Adipocyte (in vitro differentiated cells): ENCODE measurements at regions not wholly inside any gene's neighbourhood (a gene's known extent, or its start where the extent isn't known, plus 50 kb on each side); places are given as distances from the start of the nearest gene placed in this dataset.

Source experiments
- DNase-seq: peaks from one replicate; pipeline ENCODE4 v3.0.0-alpha.2; 2015; ENCODE audit warnings: low read depth
- H3K27me3 ChIP-seq: replicated peaks from 2 replicates; pipeline ENCODE4 v1.7.0; 2013; ENCODE audit warnings: mild to moderate bottlenecking, low read length, moderate library complexity; ENCODE audit not compliant: control insufficient read depth, insufficient read depth
- H3K36me3 ChIP-seq: 2 replicates; pipeline ENCODE4 v1.7.0; 2013; ENCODE audit warnings: low read length, mild to moderate bottlenecking, moderate library complexity; ENCODE audit not compliant: control insufficient read depth, insufficient read depth, severe bottlenecking
- H3K4me1 ChIP-seq: 2 replicates; pipeline ENCODE4 v1.7.0; 2013; ENCODE audit warnings: mild to moderate bottlenecking, low read length, moderate library complexity; ENCODE audit not compliant: control insufficient read depth, insufficient read depth
- H3K4me3 ChIP-seq: 2 replicates; pipeline ENCODE4 v1.7.0; 2013; ENCODE audit warnings: mild to moderate bottlenecking, low read length, moderate library complexity
- H3K9ac ChIP-seq: 2 replicates; pipeline ENCODE4 v1.7.0; 2013; ENCODE audit warnings: mild to moderate bottlenecking, low read length, moderate library complexity
- H3K9me3 ChIP-seq: 2 replicates; pipeline ENCODE4 v1.7.0; 2013; ENCODE audit warnings: mild to moderate bottlenecking, low read length, moderate library complexity; ENCODE audit not compliant: control insufficient read depth

DNA sequence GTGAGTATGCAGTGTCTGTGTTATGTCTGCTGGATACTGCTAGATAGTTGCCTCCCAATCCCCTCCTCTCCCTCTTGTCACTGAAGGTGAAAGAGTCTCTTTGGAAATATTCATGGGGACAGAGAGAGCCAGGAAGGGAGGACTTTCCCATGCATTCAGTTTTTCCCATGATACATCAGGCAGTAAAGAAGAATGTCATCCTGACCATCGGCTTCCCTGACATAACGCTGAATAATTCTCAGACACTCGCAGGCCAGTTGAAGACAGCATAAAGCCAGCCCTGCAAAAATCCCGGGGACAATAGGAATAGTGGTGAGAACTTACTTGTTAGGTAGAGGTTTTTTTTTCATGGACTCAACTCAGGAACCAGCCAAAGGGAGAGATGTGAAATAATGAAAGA lies 58.1 kb downstream of the KLF4 start:
- Histone ChIP-seq H3K36me3 (no peaks in the 10 kb centered on the region), H3K27me3 (peaks cover 14% of the 10 kb centered on the region)

GRCh38 chr9:107430071-107430470 lies 59.5 kb downstream of the KLF4 start:
- H3K4me1 ChIP-seq, result peaks cover 6% of the 10 kb centered on the region
- no peak for DNase-seq
- H3K36me3 ChIP-seq, result no peaks in the 10 kb centered on the region
- H3K27me3 ChIP-seq, result peaks cover 9% of the 10 kb centered on the region
- no peak overlapping the region for H3K4me3 ChIP-seq
- no peaks in the 10 kb centered on the region for H3K9me3 ChIP-seq
- H3K9ac ChIP-seq, result no peak overlapping the region

More for the DNA sequence above, 58.1 kb downstream of the KLF4 start:
- Histone ChIP-seq H3K4me1 (no peaks in the 10 kb centered on the region), H3K4me3 (no peak overlapping the region), H3K9me3 (no peaks in the 10 kb centered on the region), H3K9ac (no peak overlapping the region)
- no peak for DNase-seq

- Histone ChIP-seq H3K9me3 (no peaks in the 10 kb centered on the region), H3K9ac (no peak overlapping the region), H3K4me1 (peaks cover 18% of the 10 kb centered on the region), H3K27me3 (peaks cover 6% of the 10 kb centered on the region), H3K4me3 (no peak overlapping the region), H3K36me3 (no peaks in the 10 kb centered on the region)
- DNase-seq, result no peak
Measured at GRCh38 chr9:107426126-107426525, 63.4 kb downstream of the KLF4 start.

DNA sequence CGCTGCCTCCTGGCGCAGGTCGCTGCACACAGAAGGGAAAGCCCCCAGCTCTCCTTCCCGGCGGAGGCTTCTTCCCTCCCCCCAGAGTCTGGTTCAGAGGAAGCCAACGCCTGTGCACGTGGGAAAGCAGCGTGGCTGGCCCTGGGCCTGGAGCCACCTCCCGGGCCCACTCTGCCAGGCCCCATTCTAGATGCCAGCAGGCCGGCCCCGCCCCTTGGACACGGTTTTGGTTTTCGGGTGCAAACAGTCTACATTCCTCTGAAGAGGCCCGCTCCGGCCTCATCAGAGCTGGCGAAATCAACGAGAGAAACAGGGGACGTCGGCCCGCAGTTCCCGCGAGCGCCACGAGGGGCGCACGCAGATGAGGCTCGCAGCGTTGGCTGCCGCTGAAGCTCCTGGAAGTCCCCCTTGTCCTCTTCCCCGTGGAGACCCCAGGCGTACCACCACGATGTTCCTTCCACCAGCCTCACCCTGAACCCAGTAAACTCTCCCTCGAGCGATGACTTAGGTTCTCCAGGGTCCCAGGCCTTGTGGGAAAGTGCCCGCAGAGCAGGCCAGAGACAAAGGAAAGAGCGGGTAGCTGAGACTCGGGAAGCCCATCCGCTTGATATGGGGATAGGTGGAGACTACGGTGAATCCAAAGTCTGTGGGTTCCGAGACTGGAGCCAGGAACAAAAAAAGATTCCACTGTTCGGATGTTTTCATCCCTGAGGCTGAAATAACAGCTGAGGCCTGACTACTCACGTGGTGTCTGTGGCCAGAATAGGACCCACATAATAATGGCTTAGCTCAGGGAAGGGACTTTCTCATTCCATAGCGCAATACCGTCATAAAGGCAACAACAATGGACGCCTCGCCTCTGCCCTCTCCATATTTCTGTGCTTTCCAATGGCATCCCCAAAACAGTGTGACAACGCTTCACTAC lies 64.2 kb downstream of the KLF4 start:
- peaks cover 18% of the 10 kb centered on the region for H3K4me1 ChIP-seq
- no peaks in the 10 kb centered on the region for H3K27me3 ChIP-seq
- peak overlapping the region; percentile 71 for H3K9ac ChIP-seq
- H3K36me3 ChIP-seq, result no peaks in the 10 kb centered on the region
- H3K4me3 ChIP-seq, result peak overlapping the region; percentile 64
- no peaks in the 10 kb centered on the region for H3K9me3 ChIP-seq
- peak; percentile 85 for DNase-seq

- no peak for DNase-seq
- Histone ChIP-seq H3K36me3 (no peaks in the 10 kb centered on the region), H3K4me1 (peaks cover 18% of the 10 kb centered on the region), H3K4me3 (no peak overlapping the region), H3K27me3 (peaks cover 3% of the 10 kb centered on the region), H3K9ac (no peak overlapping the region), H3K9me3 (no peaks in the 10 kb centered on the region)
Measured at GRCh38 chr9:107423540-107423939, 66.0 kb downstream of the KLF4 start.

GRCh38 chr9:107422189-107423185 lies 67.1 kb downstream of the KLF4 start:
- H3K27me3 ChIP-seq, result peaks cover 3% of the 10 kb centered on the region
- no peaks in the 10 kb centered on the region for H3K9me3 ChIP-seq
- H3K4me3 ChIP-seq, result no peak overlapping the region
- H3K9ac ChIP-seq, result no peak overlapping the region
- DNase-seq, result peak; percentile 85
- no peaks in the 10 kb centered on the region for H3K36me3 ChIP-seq
- peaks cover 18% of the 10 kb centered on the region for H3K4me1 ChIP-seq

DNA sequence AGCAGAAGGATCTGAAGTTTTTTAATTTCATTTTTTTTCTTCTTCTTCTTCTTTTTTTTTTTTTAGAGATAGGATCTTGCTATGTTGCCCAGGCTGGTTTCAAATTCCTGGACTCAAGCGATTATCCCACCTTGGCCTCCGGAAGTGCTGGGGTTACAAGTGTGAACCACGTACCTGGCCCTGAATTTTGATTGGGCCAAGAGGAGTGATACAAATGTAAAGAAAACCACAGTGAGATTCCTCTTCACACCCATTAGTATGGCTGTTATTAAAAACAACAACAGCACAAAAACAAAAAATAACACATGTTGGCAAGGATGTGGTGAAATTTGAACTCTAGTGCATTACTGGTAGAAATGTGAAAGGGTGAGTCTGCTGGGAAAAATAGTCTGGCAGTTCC lies 79.1 kb downstream of the KLF4 start:
- H3K27me3 ChIP-seq, result peaks cover 9% of the 10 kb centered on the region
- H3K4me3 ChIP-seq, result no peak overlapping the region
- no peaks in the 10 kb centered on the region for H3K4me1 ChIP-seq
- no peak overlapping the region for H3K9ac ChIP-seq
- no peaks in the 10 kb centered on the region for H3K9me3 ChIP-seq
- H3K36me3 ChIP-seq, result no peaks in the 10 kb centered on the region
- DNase-seq, result no peak

DNA sequence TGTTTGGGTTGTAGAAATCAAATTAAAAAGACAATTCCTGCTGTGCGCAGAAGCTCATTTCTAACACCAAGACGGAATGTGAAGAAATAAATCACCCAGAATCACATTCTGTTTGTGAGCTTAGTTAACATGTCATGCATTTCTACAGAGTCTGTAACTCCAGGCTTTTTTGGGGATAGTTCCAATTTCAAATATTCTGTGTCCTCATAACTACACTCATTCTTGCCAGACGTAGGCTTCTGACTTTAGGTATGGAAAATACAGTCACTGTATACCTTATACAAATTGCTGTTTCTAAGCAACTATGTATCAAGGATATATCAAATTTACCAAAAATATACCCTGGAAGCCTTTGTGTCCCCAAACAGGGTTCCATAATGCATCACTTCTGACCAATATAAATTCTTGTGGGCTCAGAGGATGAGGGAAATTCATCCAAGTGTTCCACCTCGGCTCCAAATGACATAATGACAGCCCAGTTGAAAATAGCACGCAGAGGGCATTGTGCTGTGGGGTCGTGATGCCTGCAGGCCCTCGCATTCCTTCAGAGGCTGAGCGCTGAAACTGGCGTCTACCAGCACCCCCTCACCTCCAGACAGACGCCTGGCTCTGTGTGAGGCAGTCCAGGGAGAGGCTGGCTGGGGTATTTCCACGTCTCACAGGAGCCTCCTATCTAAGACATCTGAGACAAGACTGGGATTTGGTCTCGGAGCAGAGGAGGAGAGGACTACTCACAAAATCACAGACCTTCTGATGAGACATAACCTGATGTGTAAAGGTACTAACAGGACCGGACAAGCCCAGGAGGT lies 79.8 kb downstream of the KLF4 start:
- H3K27me3 ChIP-seq, result peaks cover 9% of the 10 kb centered on the region
- DNase-seq, result no peak
- no peaks in the 10 kb centered on the region for H3K9me3 ChIP-seq
- no peaks in the 10 kb centered on the region for H3K36me3 ChIP-seq
- H3K4me1 ChIP-seq, result no peaks in the 10 kb centered on the region
- H3K4me3 ChIP-seq, result no peak overlapping the region
- no peak overlapping the region for H3K9ac ChIP-seq

DNA sequence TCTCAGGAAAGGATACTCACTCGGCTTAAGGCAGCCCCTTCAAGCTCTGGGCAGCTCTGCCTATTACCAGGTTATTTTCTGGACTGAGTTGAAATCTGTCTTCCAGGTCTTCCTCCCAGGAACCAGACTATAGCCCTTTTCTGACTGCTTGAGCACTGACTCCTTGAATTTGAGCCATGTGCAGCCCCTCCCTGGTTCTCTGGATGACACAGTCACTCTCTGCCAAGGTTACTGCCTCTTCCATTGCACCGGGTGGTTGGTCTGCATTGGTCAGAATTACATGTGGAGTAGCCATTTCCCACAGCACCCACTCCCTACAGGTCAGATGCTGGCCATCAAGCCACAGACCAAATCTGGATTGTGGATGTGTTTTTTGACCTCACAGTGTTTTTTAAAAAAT lies 81.9 kb downstream of the KLF4 start:
- Histone ChIP-seq H3K4me1 (no peaks in the 10 kb centered on the region), H3K9me3 (no peaks in the 10 kb centered on the region), H3K4me3 (no peak overlapping the region), H3K36me3 (no peaks in the 10 kb centered on the region), H3K9ac (no peak overlapping the region), H3K27me3 (peaks cover 9% of the 10 kb centered on the region)
- DNase-seq, result no peak

DNA sequence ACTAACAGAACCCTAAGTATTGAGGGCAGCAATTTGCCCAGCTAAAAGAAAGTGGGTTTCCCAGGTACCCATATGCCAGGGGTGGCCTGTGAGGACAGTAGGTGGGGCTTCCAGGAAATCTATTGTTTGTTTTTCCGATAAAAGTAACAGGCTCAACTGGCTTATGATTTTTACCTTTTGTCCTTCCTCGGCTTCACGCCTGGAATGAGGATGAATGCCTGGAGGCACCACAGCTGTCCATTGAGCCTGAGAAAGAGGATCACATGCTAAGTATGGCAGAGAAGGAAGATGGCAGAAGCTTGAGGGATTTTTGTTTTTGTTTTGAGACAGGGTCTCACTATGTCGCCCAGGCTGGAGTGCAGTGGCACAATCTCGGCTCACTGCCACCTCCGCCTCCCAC lies 84.1 kb downstream of the KLF4 start:
- Histone ChIP-seq H3K9me3 (no peaks in the 10 kb centered on the region), H3K4me1 (no peaks in the 10 kb centered on the region), H3K36me3 (no peaks in the 10 kb centered on the region), H3K9ac (no peak overlapping the region), H3K4me3 (no peak overlapping the region), H3K27me3 (peaks cover 6% of the 10 kb centered on the region)
- no peak for DNase-seq
